NCI-H524 (cell line): ENCODE measurements at regions not wholly inside any gene's neighbourhood (a gene's known extent, or its start where the extent isn't known, plus 50 kb on each side); places are given as distances from the start of the nearest gene placed in this dataset.
A peak's percentile ranks its signal among the peaks of the same experiment; 100 is the strongest.

Source experiments
- DNase-seq, 2 experiments: peaks; one replicate each; lab custom pipeline; 2025; lab: John Stamatoyannopoulos, UW

DNA sequence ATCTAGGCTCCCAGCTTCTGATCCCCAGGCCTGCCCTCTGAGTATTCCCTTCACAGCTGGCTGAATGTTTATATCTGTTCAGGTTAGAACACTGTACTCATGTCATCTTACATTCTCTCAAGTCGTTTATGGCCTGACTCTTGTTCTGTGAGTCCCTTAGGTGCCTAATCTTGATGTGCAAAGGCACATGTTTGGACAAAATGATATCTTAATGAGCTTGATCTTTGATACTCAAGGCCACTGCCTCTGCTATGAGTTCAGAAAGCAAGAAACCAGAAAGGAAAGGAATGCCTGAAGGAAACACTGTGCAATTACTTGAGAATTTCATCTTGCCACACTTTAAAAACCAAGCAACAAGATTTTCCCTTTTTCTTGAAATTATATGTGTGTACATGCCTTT, 391.8 kb upstream of the ZNF608 start:
- DNase-seq: no peak

DNA sequence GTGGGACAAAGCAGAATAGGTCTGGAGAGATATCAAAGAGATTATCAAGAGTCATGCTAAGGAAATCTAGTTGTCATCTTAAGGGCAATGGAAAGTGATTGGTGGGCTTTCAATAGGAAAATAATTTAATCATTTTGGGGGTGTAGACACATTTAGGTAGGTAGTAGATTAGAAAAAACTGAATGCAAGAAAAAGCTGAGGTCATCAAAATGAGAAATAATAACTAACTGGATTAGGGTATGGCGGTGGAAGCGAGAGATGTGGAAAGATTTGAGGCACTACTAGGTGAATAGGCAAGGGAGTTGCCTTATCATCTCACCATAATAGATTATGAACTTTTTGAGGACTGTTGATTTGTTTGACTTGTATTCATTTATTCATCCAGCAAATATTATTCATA, 393.2 kb upstream of the ZNF608 start:
- no peak for DNase-seq

GRCh38 chr5:125140220-125140619, 393.8 kb upstream of the ZNF608 start:
- no peak for DNase-seq

DNA sequence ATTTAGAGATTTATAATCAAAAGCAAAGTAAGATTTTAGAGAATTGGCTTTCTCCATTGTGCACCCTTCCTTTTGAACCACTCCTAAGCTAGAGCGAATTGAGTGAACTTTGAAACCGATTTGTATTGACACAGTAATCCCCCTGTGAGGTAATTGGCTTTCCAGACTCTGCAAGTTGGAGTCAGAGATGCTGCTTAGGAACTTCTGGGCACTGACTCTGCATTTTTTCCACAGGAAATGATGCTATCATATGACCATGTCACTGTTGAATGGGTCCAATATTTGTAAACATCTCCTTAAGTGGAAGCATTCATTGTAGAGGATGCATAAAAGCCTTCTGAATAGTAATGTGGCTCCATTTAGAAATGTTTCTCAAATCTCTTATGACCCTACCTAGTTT, 394.4 kb upstream of the ZNF608 start:
- no peak for DNase-seq

- DNase-seq: no peak
Measured at GRCh38 chr5:125142458-125142857, 396.0 kb upstream of the ZNF608 start.

GRCh38 chr5:125143011-125143410, 396.6 kb upstream of the ZNF608 start:
- DNase-seq: no peak

- no peak for DNase-seq
Measured at GRCh38 chr5:125148076-125148475, 401.6 kb upstream of the ZNF608 start.

DNA sequence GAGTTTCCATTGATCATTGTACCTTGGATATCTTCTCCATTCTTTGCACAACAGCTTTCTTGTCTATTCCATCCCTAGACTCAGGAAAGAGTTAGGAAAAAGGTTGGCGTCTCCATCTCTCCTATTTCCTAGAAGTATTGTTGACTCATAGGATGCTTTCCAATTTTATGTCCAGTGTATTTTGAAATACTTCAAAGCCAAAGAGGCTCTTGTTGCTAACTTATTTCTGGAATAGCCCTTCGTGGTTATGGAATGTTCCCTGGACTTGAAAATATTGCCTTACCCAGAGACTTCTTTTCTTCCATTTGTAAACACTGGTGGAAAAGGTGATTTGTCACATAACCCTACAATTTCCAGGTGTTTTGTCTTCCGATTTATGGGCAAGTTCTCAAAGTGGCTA, 402.3 kb upstream of the ZNF608 start:
- no peak for DNase-seq

DNA sequence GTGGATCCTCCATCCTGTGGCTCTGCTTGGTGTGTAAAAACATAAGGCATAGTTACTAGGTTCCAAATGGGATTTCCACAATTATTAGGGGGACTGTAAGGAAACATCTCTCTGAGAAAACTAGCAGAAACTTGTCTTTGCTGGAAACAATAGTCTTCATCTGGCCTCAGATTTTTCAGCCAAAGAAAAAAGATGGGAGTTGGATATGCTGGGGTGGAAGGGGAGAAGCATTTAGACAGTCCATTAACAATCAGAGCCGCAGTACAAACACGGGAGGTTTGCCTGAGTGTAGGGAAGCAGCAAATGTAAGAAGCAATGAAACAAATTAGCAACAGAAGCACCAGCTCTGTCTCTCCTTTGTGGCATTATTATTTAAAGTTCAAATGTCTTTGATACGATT, 402.7 kb upstream of the ZNF608 start:
- DNase-seq: no peak

- peak in 1 of 2 experiments; percentile 21 for DNase-seq
Measured at GRCh38 chr5:125149527-125149926, 403.1 kb upstream of the ZNF608 start.

DNA sequence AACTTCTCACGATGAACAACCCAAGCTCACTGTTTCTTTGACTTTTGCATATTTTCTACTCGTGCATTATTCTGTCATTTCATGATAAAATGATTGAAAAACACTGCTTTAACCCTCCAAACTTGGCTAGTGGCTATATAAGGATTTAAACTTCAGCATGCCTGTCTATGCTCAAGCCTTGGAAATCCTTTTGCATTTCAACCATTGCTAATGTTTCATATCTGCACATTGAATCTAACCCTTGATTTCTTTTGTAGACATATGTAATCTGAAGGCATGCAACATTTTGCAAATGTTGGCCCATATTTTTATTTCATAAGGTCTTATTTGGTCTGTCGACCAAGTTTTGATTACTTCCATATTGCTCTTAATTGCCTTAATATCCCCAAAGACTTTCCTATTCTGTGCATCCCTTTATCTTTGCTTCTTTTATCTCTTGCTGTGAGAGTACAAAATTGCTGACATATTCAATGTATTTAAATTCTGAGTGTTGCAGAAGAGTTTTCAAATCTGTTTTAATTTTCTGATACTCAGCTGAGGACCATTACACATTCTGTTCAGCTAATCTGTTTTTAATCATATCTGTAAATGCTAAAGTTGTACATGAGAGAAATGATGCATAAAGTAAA, 403.7 kb upstream of the ZNF608 start:
- DNase-seq: no peak

DNA sequence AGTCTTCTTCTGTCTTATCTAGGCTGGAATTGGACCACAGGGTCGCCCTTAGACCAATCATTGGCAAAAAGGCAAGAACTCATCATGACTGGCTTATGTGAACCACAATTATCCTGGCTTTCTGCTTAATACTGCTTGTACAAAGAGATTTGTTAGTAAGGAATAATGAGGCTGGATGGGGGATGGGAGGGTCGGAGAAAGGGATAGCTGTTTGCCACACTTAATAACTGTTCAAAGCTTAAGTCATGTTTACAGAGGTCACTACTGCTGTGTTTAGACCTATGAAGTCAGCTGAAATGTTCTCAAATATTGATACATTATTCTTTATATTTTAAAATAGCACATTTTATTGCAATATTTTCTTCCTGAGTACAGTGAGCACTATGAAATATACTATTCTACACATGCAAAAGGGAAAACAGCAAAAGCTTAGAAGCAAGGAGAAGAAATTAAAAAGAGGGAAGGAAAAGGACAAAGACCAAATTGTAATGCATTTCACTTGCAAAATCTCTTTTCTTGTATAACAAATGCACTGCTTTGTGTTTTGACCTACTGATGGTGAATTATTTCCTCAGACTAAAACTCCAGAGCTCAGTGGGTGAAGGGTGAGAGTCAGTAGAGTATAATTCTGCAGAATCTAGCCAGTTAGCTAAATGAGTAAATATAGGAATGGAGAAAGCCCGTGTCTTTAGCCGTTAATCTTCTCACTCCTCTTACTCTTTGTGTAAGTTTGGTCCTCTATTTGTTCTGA, 404.9 kb upstream of the ZNF608 start:
- no peak for DNase-seq

DNA sequence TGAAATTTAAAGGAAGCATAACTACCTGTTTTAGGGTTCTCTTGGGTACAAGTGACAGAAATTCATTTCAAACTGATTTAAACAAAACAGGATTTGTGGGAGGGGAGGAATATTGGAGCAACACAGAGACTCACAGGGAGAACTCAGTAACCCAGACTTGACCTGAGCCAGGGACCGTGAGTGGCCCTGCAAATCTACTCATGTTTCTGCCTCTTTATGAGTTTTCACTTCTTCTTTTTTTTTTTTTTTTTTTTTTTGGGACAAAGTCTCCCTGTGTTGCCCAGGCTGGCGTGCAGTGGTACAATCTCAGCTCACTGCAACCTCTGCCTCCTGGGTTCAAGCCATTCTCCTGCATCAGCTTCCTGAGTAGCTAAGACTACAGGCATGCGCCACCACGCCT, 405.6 kb upstream of the ZNF608 start:
- DNase-seq: no peak

DNA sequence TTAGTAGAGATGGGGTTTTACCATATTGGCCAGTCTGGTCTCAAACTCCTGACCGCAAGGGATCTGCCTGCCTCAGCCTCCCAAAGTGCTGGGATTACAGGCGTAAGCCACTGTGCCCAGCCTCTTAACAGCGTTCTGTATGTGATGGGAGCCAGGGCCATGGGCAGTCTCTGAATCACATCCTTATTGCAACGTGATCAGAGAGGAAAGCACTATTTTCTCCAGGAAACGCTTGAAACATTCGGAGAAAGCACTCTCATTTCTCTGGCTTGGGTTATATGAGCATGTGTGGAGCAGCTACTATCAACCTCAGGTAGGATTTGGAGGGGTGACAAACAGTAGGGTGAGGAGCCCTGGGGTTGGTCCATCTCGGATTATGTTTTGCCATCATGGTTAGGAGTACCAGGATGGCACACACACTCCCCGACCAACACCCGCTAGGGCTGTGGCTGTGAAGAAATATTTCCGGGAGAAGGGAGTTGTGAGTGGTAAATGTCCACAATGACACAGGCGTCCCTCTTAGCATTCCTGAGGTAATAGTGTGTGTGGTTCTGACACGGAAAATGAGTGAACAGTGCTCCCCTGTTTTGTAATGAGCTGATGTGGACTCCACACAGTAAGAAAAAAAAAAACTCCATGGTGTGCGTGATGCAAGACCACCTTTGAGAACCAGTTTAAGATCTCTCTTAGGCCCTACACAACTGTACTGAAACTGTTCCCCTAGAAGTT, 406.2 kb upstream of the ZNF608 start:
- no peak for DNase-seq

DNA sequence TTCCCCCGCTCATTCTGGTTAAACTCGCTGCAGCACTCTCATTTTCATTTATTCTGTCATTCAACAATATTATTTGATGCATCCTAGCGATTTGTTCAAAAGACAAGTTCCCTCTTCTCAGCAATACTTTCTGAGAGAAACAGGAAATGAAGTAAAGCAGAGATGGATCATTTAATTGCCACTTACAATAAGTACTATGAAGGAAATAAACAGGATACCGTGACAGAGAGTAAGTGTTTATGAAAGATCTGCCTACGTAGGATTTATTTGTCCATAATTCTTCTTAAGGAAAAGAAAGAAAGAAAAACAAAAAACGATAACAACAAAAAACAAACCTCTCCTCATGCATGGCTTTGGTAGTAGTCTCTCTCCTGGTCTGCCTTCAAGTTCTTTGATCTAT, 406.8 kb upstream of the ZNF608 start:
- DNase-seq: no peak

- no peak for DNase-seq
Measured at GRCh38 chr5:125154301-125155110, 408.1 kb upstream of the ZNF608 start.

DNA sequence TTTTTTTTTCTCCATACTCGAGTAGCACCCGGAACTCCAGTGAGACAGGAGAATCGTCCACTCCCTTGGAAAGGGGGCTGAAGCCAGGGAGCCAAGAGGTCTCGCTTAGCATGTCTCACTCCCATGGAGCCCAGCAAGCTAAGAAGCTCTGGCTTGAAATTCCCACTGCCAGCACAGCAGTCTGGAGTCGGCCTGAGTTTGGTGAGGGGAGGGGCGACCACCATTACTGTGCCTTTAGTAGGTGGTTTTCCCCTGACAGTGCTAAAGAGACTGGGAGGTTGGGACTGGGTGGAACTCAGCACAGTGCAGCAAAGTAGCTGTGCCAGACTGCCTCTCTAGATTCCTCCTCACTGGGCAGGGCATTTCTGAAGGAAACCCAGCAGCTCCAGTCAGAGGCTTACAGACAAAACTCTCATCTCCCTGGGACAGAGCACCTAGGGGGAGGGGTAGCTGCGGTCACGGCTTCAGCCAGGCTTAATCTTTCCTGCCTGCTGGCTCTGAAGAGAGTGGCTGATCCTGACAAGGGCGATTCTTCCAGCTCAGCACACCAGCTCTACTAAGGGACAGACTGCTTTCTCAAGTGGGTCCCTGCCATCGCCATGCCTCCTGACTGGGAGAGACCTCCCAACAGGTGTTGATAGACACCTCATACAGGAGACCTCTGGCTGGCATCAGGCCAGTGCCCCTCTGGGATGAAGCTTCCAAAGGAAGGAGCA, 414.5 kb upstream of the ZNF608 start:
- peak in 1 of 2 experiments; percentile 59 for DNase-seq

DNA sequence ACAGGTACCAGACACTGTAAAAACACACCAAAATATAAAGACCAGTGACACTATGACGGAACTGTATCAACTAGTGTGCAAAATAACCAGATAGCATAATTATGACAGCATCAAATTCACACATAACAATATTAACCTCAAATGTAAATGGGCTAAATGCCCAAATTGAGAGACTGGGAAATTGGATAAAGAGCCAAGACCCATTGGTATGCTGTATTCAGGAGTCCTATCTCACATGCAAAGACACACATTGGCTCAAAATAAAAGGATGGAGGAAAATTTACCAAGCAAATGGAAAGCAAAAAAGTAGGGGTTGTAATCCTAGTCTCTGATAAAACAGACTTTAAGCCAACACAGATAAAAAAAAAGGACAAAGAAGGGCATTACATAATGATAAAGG, 416.3 kb upstream of the ZNF608 start:
- no peak for DNase-seq

DNA sequence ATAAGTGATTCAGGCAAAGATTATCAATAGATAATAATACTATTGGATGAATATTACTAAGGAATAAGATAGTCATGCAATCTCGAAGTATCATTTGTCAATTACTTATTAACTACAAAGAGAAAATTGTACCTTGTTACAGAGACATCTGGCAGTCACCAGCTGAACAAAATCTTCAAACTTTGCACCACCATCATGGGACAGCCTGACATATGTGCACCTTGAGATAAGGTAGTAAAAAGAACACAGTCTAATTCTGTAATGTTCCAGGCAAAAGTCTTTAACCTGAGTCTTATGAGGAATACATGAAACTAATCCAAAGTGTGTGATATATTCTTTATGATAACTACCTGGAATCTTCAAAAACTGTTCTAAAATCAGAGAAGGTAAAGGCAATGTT, 423.0 kb upstream of the ZNF608 start:
- DNase-seq: peak in 1 of 2 experiments; percentile 14

- DNase-seq: no peak
Measured at GRCh38 chr5:125171641-125172040, 425.2 kb upstream of the ZNF608 start.

DNA sequence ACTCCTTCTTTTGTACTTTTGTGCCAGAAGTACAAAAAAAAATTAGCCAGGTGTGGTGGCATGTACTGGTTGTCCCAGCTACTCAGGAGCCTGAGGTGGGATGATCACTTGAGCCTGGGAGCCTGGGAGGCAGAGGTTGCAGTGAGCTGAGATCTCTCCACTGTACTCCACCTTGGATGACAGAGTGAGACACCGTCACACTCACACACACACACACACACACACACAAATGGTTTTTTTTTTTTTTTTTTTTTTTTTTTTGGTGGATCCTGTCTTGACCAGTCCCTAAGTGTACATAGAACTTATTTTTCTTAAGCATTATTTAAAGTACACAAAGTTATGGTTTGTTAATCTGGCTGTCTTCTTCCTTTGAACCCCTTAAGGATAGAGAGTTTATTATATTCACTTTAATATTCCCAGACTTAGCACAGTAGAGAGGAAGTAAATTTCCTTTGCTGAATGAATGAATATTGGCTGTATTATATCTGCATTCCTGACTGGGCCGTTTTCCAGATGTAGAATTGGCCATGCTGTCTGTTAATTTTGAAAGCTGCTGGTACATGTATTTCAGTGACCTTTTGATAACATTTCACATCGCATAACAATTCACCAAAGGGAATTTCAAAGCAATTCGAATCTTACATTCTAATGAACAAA, 429.0 kb upstream of the ZNF608 start:
- DNase-seq: no peak
